ENCODE measurements at regions not wholly inside any gene's neighbourhood (a gene's known extent, or its start where the extent isn't known, plus 50 kb on each side); places are given as distances from the start of the nearest gene placed in this dataset.
"Not testable (repeated sequence)": the region's sequence is repeated elsewhere in the genome, so short reads cannot be mapped to it uniquely, and the experiment has no call there.

GRCh38 chrX:3938587-3938986 is 225.1 kb upstream of the PRKX start:
- no peak for DNase-seq (ENCODE audit: low spot score)
- in situ Hi-C loops (cut with MboI; ENCODE audit: low pct_unique_long_range_greater_than_20kb, low sequenced_read_pairs, unreplicated experiment), result no loop called here
- no peak for TF ChIP-seq CTCF (IDR thresholded peaks at IDR 0.05; ENCODE audit: extremely low read depth, insufficient read depth, missing control alignments)

GRCh38 chrX:3935196-3935595 is 221.7 kb upstream of the PRKX start:
- DNase-seq (ENCODE audit: low spot score); in situ Hi-C loops (cut with MboI; ENCODE audit: low pct_unique_long_range_greater_than_20kb, low sequenced_read_pairs, unreplicated experiment): not testable (repeated sequence)

- DNase-seq (ENCODE audit: low spot score); in situ Hi-C loops (cut with MboI; ENCODE audit: low pct_unique_long_range_greater_than_20kb, low sequenced_read_pairs, unreplicated experiment): not testable (repeated sequence)
Measured at GRCh38 chrX:3920424-3921017, 207.1 kb upstream of the PRKX start.

- in situ Hi-C loops (cut with MboI; ENCODE audit: low pct_unique_long_range_greater_than_20kb, low sequenced_read_pairs, unreplicated experiment); DNase-seq (ENCODE audit: low spot score): not testable (repeated sequence)
Measured at GRCh38 chrX:3919668-3920423, 206.4 kb upstream of the PRKX start.

GRCh38 chrX:3914813-3915212 is 201.4 kb upstream of the PRKX start:
- in situ Hi-C loops (cut with MboI; ENCODE audit: low pct_unique_long_range_greater_than_20kb, low sequenced_read_pairs, unreplicated experiment); DNase-seq (ENCODE audit: low spot score): not testable (repeated sequence)

GRCh38 chrX:3914059-3914458 is 200.6 kb upstream of the PRKX start:
- DNase-seq (ENCODE audit: low spot score); in situ Hi-C loops (cut with MboI; ENCODE audit: low pct_unique_long_range_greater_than_20kb, low sequenced_read_pairs, unreplicated experiment): not testable (repeated sequence)

GRCh38 chrX:3911012-3911411 is 197.6 kb upstream of the PRKX start:
- in situ Hi-C loops (cut with MboI; ENCODE audit: low pct_unique_long_range_greater_than_20kb, low sequenced_read_pairs, unreplicated experiment); DNase-seq (ENCODE audit: low spot score): not testable (repeated sequence)

GRCh38 chrX:3910611-3911010 is 197.2 kb upstream of the PRKX start:
- in situ Hi-C loops (cut with MboI; ENCODE audit: low pct_unique_long_range_greater_than_20kb, low sequenced_read_pairs, unreplicated experiment); DNase-seq (ENCODE audit: low spot score): not testable (repeated sequence)

GRCh38 chrX:3905522-3906258 is 192.2 kb upstream of the PRKX start:
- in situ Hi-C loops (cut with MboI; ENCODE audit: low pct_unique_long_range_greater_than_20kb, low sequenced_read_pairs, unreplicated experiment); DNase-seq (ENCODE audit: low spot score): not testable (repeated sequence)

- DNase-seq (ENCODE audit: low spot score); in situ Hi-C loops (cut with MboI; ENCODE audit: low pct_unique_long_range_greater_than_20kb, low sequenced_read_pairs, unreplicated experiment): not testable (repeated sequence)
Measured at GRCh38 chrX:3902222-3902621, 188.8 kb upstream of the PRKX start.

- in situ Hi-C loops (cut with MboI; ENCODE audit: low pct_unique_long_range_greater_than_20kb, low sequenced_read_pairs, unreplicated experiment); DNase-seq (ENCODE audit: low spot score): not testable (repeated sequence)
Measured at GRCh38 chrX:3896755-3897154, 183.3 kb upstream of the PRKX start.

- in situ Hi-C loops (cut with MboI; ENCODE audit: low pct_unique_long_range_greater_than_20kb, low sequenced_read_pairs, unreplicated experiment); DNase-seq (ENCODE audit: low spot score): not testable (repeated sequence)
Measured at GRCh38 chrX:3882553-3882920, 169.1 kb upstream of the PRKX start.

GRCh38 chrX:3881898-3882552 is 168.6 kb upstream of the PRKX start:
- DNase-seq (ENCODE audit: low spot score); in situ Hi-C loops (cut with MboI; ENCODE audit: low pct_unique_long_range_greater_than_20kb, low sequenced_read_pairs, unreplicated experiment): not testable (repeated sequence)

- DNase-seq (ENCODE audit: low spot score); in situ Hi-C loops (cut with MboI; ENCODE audit: low pct_unique_long_range_greater_than_20kb, low sequenced_read_pairs, unreplicated experiment): not testable (repeated sequence)
Measured at GRCh38 chrX:3881255-3881895, 167.9 kb upstream of the PRKX start.

GRCh38 chrX:3876393-3876792 is 162.9 kb upstream of the PRKX start:
- in situ Hi-C loops (cut with MboI; ENCODE audit: low pct_unique_long_range_greater_than_20kb, low sequenced_read_pairs, unreplicated experiment); DNase-seq (ENCODE audit: low spot score): not testable (repeated sequence)

- DNase-seq (ENCODE audit: low spot score); in situ Hi-C loops (cut with MboI; ENCODE audit: low pct_unique_long_range_greater_than_20kb, low sequenced_read_pairs, unreplicated experiment): not testable (repeated sequence)
Measured at GRCh38 chrX:3875638-3876037, 162.2 kb upstream of the PRKX start.
